GM20431 (cell line): ENCODE measurements at regions not wholly inside any gene's neighbourhood (a gene's known extent, or its start where the extent isn't known, plus 50 kb on each side); places are given as distances from the start of the nearest gene placed in this dataset.
"Not testable (repeated sequence)": the region's sequence is repeated elsewhere in the genome, so short reads cannot be mapped to it uniquely, and the experiment has no call there.

ENCODE experiments used
- in situ Hi-C: fragments of 300-500 bp; cut with MseI, MboI; formaldehyde crosslinking; loops from one replicate; pipeline ENCODE4 v1.15.0; 2020; ENCODE audit warnings: low sequenced_read_pairs; ENCODE audit not compliant: unreplicated experiment

GRCh38 chr5:163682234-163682633, 176.8 kb downstream of the MAT2B start:
- in situ Hi-C loops: no loop called here

- in situ Hi-C loops: no loop called here
Measured at GRCh38 chr5:163687414-163687813, 182.0 kb downstream of the MAT2B start.

GRCh38 chr5:163692091-163692490, 186.7 kb downstream of the MAT2B start:
- in situ Hi-C loops: no loop called here

- in situ Hi-C loops: no loop called here
Measured at GRCh38 chr5:163695830-163696578, 190.6 kb downstream of the MAT2B start.

- in situ Hi-C loops: no loop called here
Measured at GRCh38 chr5:163696579-163696887, 191.1 kb downstream of the MAT2B start.

- in situ Hi-C loops: no loop called here
Measured at GRCh38 chr5:163706053-163706771, 200.8 kb downstream of the MAT2B start.

- in situ Hi-C loops: no loop called here
Measured at GRCh38 chr5:163712011-163712410, 206.6 kb downstream of the MAT2B start.

GRCh38 chr5:163718272-163718671, 212.9 kb downstream of the MAT2B start:
- in situ Hi-C loops: no loop called here

GRCh38 chr5:163724305-163724704, 218.9 kb downstream of the MAT2B start:
- in situ Hi-C loops: no loop called here

- in situ Hi-C loops: no loop called here
Measured at GRCh38 chr5:163727028-163727427, 221.6 kb downstream of the MAT2B start.

- in situ Hi-C loops: no loop called here
Measured at GRCh38 chr5:163730206-163730756, 224.9 kb downstream of the MAT2B start.

GRCh38 chr5:163731256-163731655, 225.8 kb downstream of the MAT2B start:
- in situ Hi-C loops: no loop called here

GRCh38 chr5:163735069-163735468, 229.7 kb downstream of the MAT2B start:
- in situ Hi-C loops: no loop called here

- in situ Hi-C loops: no loop called here
Measured at GRCh38 chr5:163747586-163747985, 242.2 kb downstream of the MAT2B start.

GRCh38 chr5:163748934-163749333, 243.5 kb downstream of the MAT2B start:
- in situ Hi-C loops: no loop called here

GRCh38 chr5:163750415-163750814, 245.0 kb downstream of the MAT2B start:
- in situ Hi-C loops: not testable (repeated sequence)

- in situ Hi-C loops: no loop called here
Measured at GRCh38 chr5:163755505-163755904, 250.1 kb downstream of the MAT2B start.

GRCh38 chr5:163756170-163756569, 250.8 kb downstream of the MAT2B start:
- in situ Hi-C loops: no loop called here

- in situ Hi-C loops: no loop called here
Measured at GRCh38 chr5:163757344-163757743, 251.9 kb downstream of the MAT2B start.

- in situ Hi-C loops: no loop called here
Measured at GRCh38 chr5:163758283-163758711, 252.9 kb downstream of the MAT2B start.

- in situ Hi-C loops: no loop called here
Measured at GRCh38 chr5:163759000-163759704, 253.7 kb downstream of the MAT2B start.
